ENCODE measurements at regions not wholly inside any gene's neighbourhood (a gene's known extent, or its start where the extent isn't known, plus 50 kb on each side); places are given as distances from the start of the nearest gene placed in this dataset.

GRCh38 chr9:18182636-18183035 is 291.3 kb upstream of the ADAMTSL1 start:
- TF ChIP-seq CTCF (IDR thresholded peaks at IDR 0.05) = no peak
- no peak for TF ChIP-seq POLR2A (IDR thresholded peaks at IDR 0.05)
